Stomach (tissue), 4 donors: ENCODE measurements at regions not wholly inside any gene's neighbourhood (a gene's known extent, or its start where the extent isn't known, plus 50 kb on each side); places are given as distances from the start of the nearest gene placed in this dataset.

Experiments
- EP300 ChIP-seq: sonication (generic); formaldehyde crosslinking; IDR thresholded peaks from one replicate; pipeline ENCODE4 v1.6.1; 2017; ENCODE audit warnings: antibody characterized with exemption
- POLR2AphosphoS5 ChIP-seq, 3 donors: sonication (generic); formaldehyde crosslinking; IDR thresholded peaks; one replicate each; pipeline ENCODE4 v1.6.1; 2016; ENCODE audit warnings: antibody characterized with exemption in 3 of 3
- TF ChIP-seq, protein P1 (sequence below), 7 experiments: fragments of 450-650 bp in 4 of 7; fragments of 200-600 bp in 3 of 7; sonication (generic) in 3 of 7; IDR thresholded peaks; one replicate each; pipeline ENCODE4 v1.5.1; 2016 to 2019; ENCODE audit warnings: antibody characterized with exemption in 7 of 7, control low read depth in 2 of 7, mild to moderate bottlenecking in 1 of 7

DNA sequence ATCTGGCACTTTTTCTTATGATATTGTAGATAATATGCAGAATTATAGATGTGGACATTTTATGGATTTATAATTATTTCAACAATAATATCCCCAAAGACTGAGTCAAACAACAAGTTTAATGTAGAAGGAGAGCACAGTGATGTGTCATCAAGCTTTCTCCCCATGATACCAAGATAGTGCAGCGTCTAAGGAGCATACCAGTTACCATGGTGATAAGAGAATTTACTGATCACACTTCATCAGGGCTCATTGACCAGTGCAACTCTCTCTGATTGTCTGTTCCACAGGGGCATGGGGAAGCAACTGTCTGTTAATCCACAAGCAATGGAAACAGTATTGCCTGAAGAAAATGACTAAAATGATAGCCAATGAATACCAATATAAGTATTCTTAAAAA, 209.6 kb upstream of the DPYD start:
- TF ChIP-seq, protein P1, sequence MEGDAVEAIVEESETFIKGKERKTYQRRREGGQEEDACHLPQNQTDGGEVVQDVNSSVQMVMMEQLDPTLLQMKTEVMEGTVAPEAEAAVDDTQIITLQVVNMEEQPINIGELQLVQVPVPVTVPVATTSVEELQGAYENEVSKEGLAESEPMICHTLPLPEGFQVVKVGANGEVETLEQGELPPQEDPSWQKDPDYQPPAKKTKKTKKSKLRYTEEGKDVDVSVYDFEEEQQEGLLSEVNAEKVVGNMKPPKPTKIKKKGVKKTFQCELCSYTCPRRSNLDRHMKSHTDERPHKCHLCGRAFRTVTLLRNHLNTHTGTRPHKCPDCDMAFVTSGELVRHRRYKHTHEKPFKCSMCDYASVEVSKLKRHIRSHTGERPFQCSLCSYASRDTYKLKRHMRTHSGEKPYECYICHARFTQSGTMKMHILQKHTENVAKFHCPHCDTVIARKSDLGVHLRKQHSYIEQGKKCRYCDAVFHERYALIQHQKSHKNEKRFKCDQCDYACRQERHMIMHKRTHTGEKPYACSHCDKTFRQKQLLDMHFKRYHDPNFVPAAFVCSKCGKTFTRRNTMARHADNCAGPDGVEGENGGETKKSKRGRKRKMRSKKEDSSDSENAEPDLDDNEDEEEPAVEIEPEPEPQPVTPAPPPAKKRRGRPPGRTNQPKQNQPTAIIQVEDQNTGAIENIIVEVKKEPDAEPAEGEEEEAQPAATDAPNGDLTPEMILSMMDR (IDR thresholded peaks at IDR 0.05) = no peak
- TF ChIP-seq POLR2AphosphoS5 (IDR thresholded peaks at IDR 0.05) = no peak
- no peak for TF ChIP-seq EP300
